K562 (cell line): ENCODE measurements at regions not wholly inside any gene's neighbourhood (a gene's known extent, or its start where the extent isn't known, plus 50 kb on each side); places are given as distances from the start of the nearest gene placed in this dataset.

ENCODE experiments used
- ATAC-seq: fragments of 200-7000 bp; cut with Tn5 transposase; 3 replicates; pipeline ENCODE4 v1.9.1; 2020; ENCODE audit warnings: moderate library complexity
- BruUV-seq: library from RNA; stranded (reverse); fragments of 400-500 nt; replicated peaks from 2 replicates; lab custom pipeline; 2021; lab: Mats Ljungman, UMichigan
- CTCF ChIA-PET: fragments of 300-600 bp; formaldehyde crosslinking; extraction: SDS; loops from one replicate; lab custom pipeline; 2021; ENCODE audit warnings: low intra/inter-chr PET ratio; lab: Yijun Ruan, JAX
- POLR2A ChIA-PET: fragments of 300-600, 350-650 bp; sonication (Branson Sonifier 250); formaldehyde crosslinking; extraction: SDS; loops from one replicate; lab custom pipeline; 2021; ENCODE audit warnings: antibody characterized with exemption, inconsistent platforms; lab: Yijun Ruan, JAX
- DNase-seq, 4 experiments: peaks; one replicate each; pipeline versions ENCODE4 v3.0.0 to v3.0.0-alpha.2; 2011 to 2018; ENCODE audit warnings: low spot score in 3 of 4, mixed read lengths in 3 of 4; ENCODE audit errors: extremely low read depth in 1 of 4
- FAIRE-seq: peaks from 2 replicates; lab custom pipeline; 2011; peaks lifted over from hg19 to GRCh38; lab: Jason Lieb, UNC
- H2AFZ ChIP-seq: 2 replicates; pipeline ENCODE4 v1.6.0; 2011; ENCODE audit warnings: low read depth, low read length, control low read depth, inconsistent platforms
- H3K27ac ChIP-seq: fragments of 200-600 bp; 3 replicates; pipeline ENCODE4 v1.8.0; 2011; ENCODE audit warnings: low read depth, mild to moderate bottlenecking, control low read depth, inconsistent platforms, low read length, moderate library complexity, mixed read lengths; ENCODE audit errors: extremely low read depth
- H3K27me3 ChIP-seq, 2 experiments: fragments of 300-600 bp in 1 of 2; 2 replicates in 1 of 2; 3 replicates in 1 of 2; pipeline versions ENCODE4 v1.6.0 to v1.8.0; 2011; ENCODE audit warnings: inconsistent platforms in 2 of 2, low read length in 2 of 2, mild to moderate bottlenecking in 1 of 2, mixed read lengths in 1 of 2, moderate library complexity in 1 of 2; ENCODE audit not compliant: control insufficient read depth in 2 of 2, insufficient read depth in 2 of 2
- H3K36me3 ChIP-seq: fragments of 300-600 bp; 3 replicates; pipeline ENCODE4 v1.8.0; 2011; ENCODE audit warnings: mild to moderate bottlenecking, low read length, inconsistent platforms; ENCODE audit not compliant: control insufficient read depth, insufficient read depth
- H3K4me1 ChIP-seq, 2 experiments: fragments of 200-600 bp in 1 of 2; replicated peaks in 1 of 2; 2 replicates in 1 of 2; 3 replicates in 1 of 2; pipeline versions ENCODE4 v1.5.1 to v1.8.0; 2011; ENCODE audit warnings: inconsistent platforms in 2 of 2, low read length in 2 of 2, mild to moderate bottlenecking in 1 of 2, mixed read lengths in 1 of 2, moderate library complexity in 1 of 2; ENCODE audit not compliant: control insufficient read depth in 2 of 2, insufficient read depth in 2 of 2
- H3K4me2 ChIP-seq: 2 replicates; pipeline ENCODE4 v1.6.1; 2011; ENCODE audit warnings: low read length, control low read depth, inconsistent platforms, mixed read lengths; ENCODE audit not compliant: insufficient read depth
- H3K4me3 ChIP-seq: fragments of 200-600 bp; sonication (generic), shearing (Covaris generic); 2 replicates; pipeline ENCODE4 v1.5.1; 2016; ENCODE audit warnings: control low read depth, inconsistent platforms
- H3K79me2 ChIP-seq: fragments of 200-600 bp; 3 replicates; pipeline ENCODE4 v1.8.0; 2011; ENCODE audit warnings: low read length, inconsistent platforms; ENCODE audit not compliant: control insufficient read depth, insufficient read depth
- H3K9ac ChIP-seq, 2 experiments: 2 replicates each; pipeline versions ENCODE4 v1.6.0 to v1.6.1; 2011; ENCODE audit warnings: low read depth in 2 of 2, low read length in 2 of 2, control low read depth in 1 of 2, inconsistent platforms in 1 of 2, mild to moderate bottlenecking in 1 of 2, mixed read lengths in 1 of 2; ENCODE audit not compliant: insufficient read depth in 1 of 2
- H3K9me1 ChIP-seq: one replicate; pipeline ENCODE4 v1.6.0; 2011; ENCODE audit warnings: inconsistent platforms, mild to moderate bottlenecking, low read length, moderate library complexity; ENCODE audit not compliant: control insufficient read depth, insufficient read depth
- H3K9me3 ChIP-seq: replicated peaks from 2 replicates; pipeline ENCODE4 v1.5.1; 2011; ENCODE audit warnings: low read depth, low read length, inconsistent platforms; ENCODE audit not compliant: control insufficient read depth, insufficient read depth
- H4K20me1 ChIP-seq: replicated peaks from 2 replicates; pipeline ENCODE4 v1.6.1; 2011; ENCODE audit warnings: low read length, inconsistent platforms, mixed read lengths; ENCODE audit not compliant: control insufficient read depth, insufficient read depth
- NFIC ChIP-seq: fragments of 450-650 bp; IDR thresholded peaks from 2 replicates; pipeline ENCODE4 v1.6.1; 2017; ENCODE audit warnings: mild to moderate bottlenecking, inconsistent platforms
- NFIX ChIP-seq: fragments of 250-450 bp; sonication (Bioruptor Pico); IDR thresholded peaks from 2 replicates; pipeline ENCODE4 v1.4.0; 2020; ENCODE audit warnings: low read depth, mild to moderate bottlenecking, moderate library complexity
- NR2F6 ChIP-seq: fragments of 450-650 bp; formaldehyde crosslinking; IDR thresholded peaks from 2 replicates; pipeline ENCODE4 v1.4.0; 2020; ENCODE audit warnings: mild to moderate bottlenecking
- TARDBP ChIP-seq: fragments of 450-650 bp; IDR thresholded peaks from 2 replicates; pipeline ENCODE4 v1.6.1; 2016
- TRIM28 ChIP-seq: fragments of 450-650 bp; IDR thresholded peaks from 2 replicates; pipeline ENCODE4 v1.6.1; 2017
- WGBS: fragments of 100-300 bp; shearing (Covaris generic); methylation state at CpG from one replicate; pipeline ENCODE4 v1.1.6; 2016; ENCODE audit warnings: low coverage, mixed read lengths; ENCODE audit not compliant: insufficient coverage; ENCODE audit errors: missing lambda C conversion rate; 5-methylcytosine and 5-hydroxymethylcytosine counted together
- in situ Hi-C: fragments of 300-500 bp; cut with MboI; formaldehyde crosslinking; loops from 4 replicates; pipeline ENCODE4 v1.15.0; 2018; ENCODE audit warnings: inconsistent platforms, mixed read lengths
- intact Hi-C: fragments of 100-400 bp; cut with micrococcal nuclease; formaldehyde crosslinking; loops from 2 replicates; pipeline ENCODE4 v1.14.2; 2022
- TF ChIP-seq, protein P1 (sequence below): fragments of 450-650 bp; formaldehyde crosslinking; IDR thresholded peaks from 2 replicates; pipeline ENCODE4 v1.4.0; 2020; ENCODE audit warnings: mild to moderate bottlenecking, moderate library complexity
- TF ChIP-seq, protein P2 (sequence below): IDR thresholded peaks from 3 replicates; pipeline ENCODE4 v1.6.1; 2011; ENCODE audit warnings: borderline replicate concordance, mild to moderate bottlenecking, moderate library complexity; ENCODE audit not compliant: insufficient read length; ENCODE audit errors: extremely low read depth

DNA sequence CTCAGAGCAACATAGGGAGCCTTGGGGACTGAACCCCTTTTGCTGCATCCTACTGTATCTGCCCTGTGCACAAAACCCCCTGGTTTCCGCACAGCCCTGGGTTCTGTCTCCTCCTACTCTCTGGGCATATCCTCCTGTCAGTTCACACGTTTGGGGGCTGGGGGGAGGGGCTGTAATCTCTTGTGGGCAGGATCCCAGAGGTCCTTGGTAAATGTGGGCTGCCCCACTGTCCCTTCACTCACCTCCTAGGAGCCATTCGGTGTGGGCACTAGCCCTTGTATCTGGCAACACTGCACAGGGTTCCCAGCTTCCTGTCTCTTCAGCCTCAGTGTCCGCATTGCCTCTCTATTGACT, 271.8 kb upstream of the DMAC1 start:
- intact Hi-C loops (no loop called here), in situ Hi-C loops (no loop called here)
- POLR2A ChIA-PET: no interaction called here
- Histone ChIP-seq H3K9me1 (no peaks in the 10 kb centered on the region), H2AFZ (no peak overlapping the region), H3K4me3 (no peak overlapping the region), H4K20me1 (no peaks in the 10 kb centered on the region), H3K9ac (no peak overlapping the region), H3K79me2 (no peaks in the 10 kb centered on the region), H3K4me2 (no peak overlapping the region), H3K27ac (no peak overlapping the region), H3K9me3 (no peaks in the 10 kb centered on the region), H3K27me3 (no peaks in the 10 kb centered on the region), H3K36me3 (no peaks in the 10 kb centered on the region), H3K4me1 (no peaks in the 10 kb centered on the region)
- TF ChIP-seq NR2F6 (no peak), TARDBP (no peak), TRIM28 (no peak)
- TF ChIP-seq, protein P1, sequence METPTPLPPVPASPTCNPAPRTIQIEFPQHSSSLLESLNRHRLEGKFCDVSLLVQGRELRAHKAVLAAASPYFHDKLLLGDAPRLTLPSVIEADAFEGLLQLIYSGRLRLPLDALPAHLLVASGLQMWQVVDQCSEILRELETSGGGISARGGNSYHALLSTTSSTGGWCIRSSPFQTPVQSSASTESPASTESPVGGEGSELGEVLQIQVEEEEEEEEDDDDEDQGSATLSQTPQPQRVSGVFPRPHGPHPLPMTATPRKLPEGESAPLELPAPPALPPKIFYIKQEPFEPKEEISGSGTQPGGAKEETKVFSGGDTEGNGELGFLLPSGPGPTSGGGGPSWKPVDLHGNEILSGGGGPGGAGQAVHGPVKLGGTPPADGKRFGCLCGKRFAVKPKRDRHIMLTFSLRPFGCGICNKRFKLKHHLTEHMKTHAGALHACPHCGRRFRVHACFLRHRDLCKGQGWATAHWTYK (CRISPR knock-in tag): no peak
- FAIRE-seq (no peak), ATAC-seq (no peak), DNase-seq (no peak)
- CTCF ChIA-PET: no interaction called here
- BruUV-seq: no TSS peak
- 7% methylated on average over 3 of the region's 4 CpGs for WGBS

DNA sequence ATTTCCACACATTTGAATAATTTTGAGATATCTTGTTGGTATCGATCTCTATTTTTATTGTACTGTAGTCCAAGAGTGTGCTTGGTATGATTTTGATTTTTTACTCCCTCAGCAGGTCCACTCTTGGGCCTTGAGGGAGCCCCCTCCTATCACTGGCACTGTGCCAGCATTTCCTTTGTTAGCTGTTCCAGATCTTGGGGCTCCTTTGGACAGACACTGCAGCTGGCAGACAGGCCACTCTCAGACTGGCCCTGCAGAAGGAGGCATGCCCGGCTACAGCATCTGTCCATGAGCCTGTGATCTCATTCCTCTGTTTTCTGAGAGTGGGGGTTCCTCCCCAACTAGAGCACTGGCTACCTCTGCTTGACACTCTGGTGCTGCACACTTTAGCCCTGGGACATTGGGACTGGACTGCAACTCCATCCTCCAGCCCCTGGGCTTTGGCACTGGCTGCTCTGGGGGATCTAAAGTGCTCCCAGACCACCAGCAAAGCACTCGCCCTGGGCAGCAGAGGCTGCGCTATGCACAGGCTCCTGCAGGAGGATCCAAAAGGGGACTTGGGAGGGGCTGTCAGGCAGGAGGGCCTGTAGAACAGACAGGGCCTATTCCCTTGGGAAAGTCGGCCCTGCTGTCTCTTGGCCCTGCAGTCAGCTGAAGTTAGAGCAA, 271.3 kb upstream of the DMAC1 start:
- CTCF ChIA-PET: no interaction called here
- Histone ChIP-seq H3K4me2 (no peak overlapping the region), H3K36me3 (no peaks in the 10 kb centered on the region), H3K9me1 (no peaks in the 10 kb centered on the region), H3K9me3 (no peaks in the 10 kb centered on the region), H3K79me2 (no peaks in the 10 kb centered on the region), H2AFZ (no peak overlapping the region), H3K9ac (no peak overlapping the region), H3K27ac (no peak overlapping the region), H3K27me3 (no peaks in the 10 kb centered on the region), H4K20me1 (no peaks in the 10 kb centered on the region), H3K4me3 (no peak overlapping the region), H3K4me1 (no peaks in the 10 kb centered on the region)
- TF ChIP-seq, protein P2, sequence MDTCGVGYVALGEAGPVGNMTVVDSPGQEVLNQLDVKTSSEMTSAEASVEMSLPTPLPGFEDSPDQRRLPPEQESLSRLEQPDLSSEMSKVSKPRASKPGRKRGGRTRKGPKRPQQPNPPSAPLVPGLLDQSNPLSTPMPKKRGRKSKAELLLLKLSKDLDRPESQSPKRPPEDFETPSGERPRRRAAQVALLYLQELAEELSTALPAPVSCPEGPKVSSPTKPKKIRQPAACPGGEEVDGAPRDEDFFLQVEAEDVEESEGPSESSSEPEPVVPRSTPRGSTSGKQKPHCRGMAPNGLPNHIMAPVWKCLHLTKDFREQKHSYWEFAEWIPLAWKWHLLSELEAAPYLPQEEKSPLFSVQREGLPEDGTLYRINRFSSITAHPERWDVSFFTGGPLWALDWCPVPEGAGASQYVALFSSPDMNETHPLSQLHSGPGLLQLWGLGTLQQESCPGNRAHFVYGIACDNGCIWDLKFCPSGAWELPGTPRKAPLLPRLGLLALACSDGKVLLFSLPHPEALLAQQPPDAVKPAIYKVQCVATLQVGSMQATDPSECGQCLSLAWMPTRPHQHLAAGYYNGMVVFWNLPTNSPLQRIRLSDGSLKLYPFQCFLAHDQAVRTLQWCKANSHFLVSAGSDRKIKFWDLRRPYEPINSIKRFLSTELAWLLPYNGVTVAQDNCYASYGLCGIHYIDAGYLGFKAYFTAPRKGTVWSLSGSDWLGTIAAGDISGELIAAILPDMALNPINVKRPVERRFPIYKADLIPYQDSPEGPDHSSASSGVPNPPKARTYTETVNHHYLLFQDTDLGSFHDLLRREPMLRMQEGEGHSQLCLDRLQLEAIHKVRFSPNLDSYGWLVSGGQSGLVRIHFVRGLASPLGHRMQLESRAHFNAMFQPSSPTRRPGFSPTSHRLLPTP: no peak
- TF ChIP-seq NFIC (peak; percentile 73), NFIX (CRISPR knock-in tag) (0 out of 2 replicates have a peak, but pooled peaks have one; percentile 47)
- in situ Hi-C loops (no loop called here), intact Hi-C loops (no loop called here)
- no TSS peak for BruUV-seq
- POLR2A ChIA-PET: no interaction called here
- 0% methylated on average over 2 of the region's 5 CpGs for whole genome bisulfite sequencing
- ATAC-seq (no peak), DNase-seq (no peak), FAIRE-seq (no peak)
